GM18508 (cell line): ENCODE measurements at regions not wholly inside any gene's neighbourhood (a gene's known extent, or its start where the extent isn't known, plus 50 kb on each side); places are given as distances from the start of the nearest gene placed in this dataset.
"Not testable (repeated sequence)": the region's sequence is repeated elsewhere in the genome, so short reads cannot be mapped to it uniquely, and the experiment has no call there.

Experiments
- ATAC-seq: cut with Tn5 transposase; IDR thresholded peaks from one replicate; pipeline ENCODE4 v1.9.1; 2021; ENCODE audit warnings: moderate number of reproducible peaks; ENCODE audit not compliant: insufficient read depth, unreplicated experiment

GRCh38 chr3:104133630-104134029 lies 1233.1 kb upstream of the ALCAM start:
- no peak for ATAC-seq

GRCh38 chr3:104137116-104137515 lies 1229.6 kb upstream of the ALCAM start:
- no peak for ATAC-seq

- no peak for ATAC-seq
Measured at GRCh38 chr3:104145164-104145563, 1221.5 kb upstream of the ALCAM start.

GRCh38 chr3:104149154-104149553 lies 1217.6 kb upstream of the ALCAM start:
- no peak for ATAC-seq

GRCh38 chr3:104150724-104151123 lies 1216.0 kb upstream of the ALCAM start:
- no peak for ATAC-seq

- ATAC-seq, result no peak
Measured at GRCh38 chr3:104154896-104155295, 1211.8 kb upstream of the ALCAM start.

- no peak for ATAC-seq
Measured at GRCh38 chr3:104165866-104166265, 1200.8 kb upstream of the ALCAM start.

- no peak for ATAC-seq
Measured at GRCh38 chr3:104168386-104168785, 1198.3 kb upstream of the ALCAM start.

GRCh38 chr3:104175696-104176095 lies 1191.0 kb upstream of the ALCAM start:
- no peak for ATAC-seq

GRCh38 chr3:104176706-104177105 lies 1190.0 kb upstream of the ALCAM start:
- no peak for ATAC-seq

- ATAC-seq, result no peak
Measured at GRCh38 chr3:104178680-104179079, 1188.0 kb upstream of the ALCAM start.

- no peak for ATAC-seq
Measured at GRCh38 chr3:104180906-104181305, 1185.8 kb upstream of the ALCAM start.

GRCh38 chr3:104190681-104191080 lies 1176.0 kb upstream of the ALCAM start:
- ATAC-seq, result no peak

- ATAC-seq, result no peak
Measured at GRCh38 chr3:104198131-104198530, 1168.6 kb upstream of the ALCAM start.

GRCh38 chr3:104206925-104207324 lies 1159.8 kb upstream of the ALCAM start:
- no peak for ATAC-seq

- ATAC-seq, result no peak
Measured at GRCh38 chr3:104214277-104214676, 1152.4 kb upstream of the ALCAM start.

GRCh38 chr3:104214937-104215336 lies 1151.8 kb upstream of the ALCAM start:
- ATAC-seq, result no peak

- ATAC-seq, result not testable (repeated sequence)
Measured at GRCh38 chr3:104219046-104219445, 1147.7 kb upstream of the ALCAM start.

GRCh38 chr3:104234442-104235194 lies 1132.1 kb upstream of the ALCAM start:
- ATAC-seq, result no peak

GRCh38 chr3:104244680-104245220 lies 1122.0 kb upstream of the ALCAM start:
- no peak for ATAC-seq

GRCh38 chr3:104245261-104245660 lies 1121.4 kb upstream of the ALCAM start:
- no peak for ATAC-seq

- ATAC-seq, result no peak
Measured at GRCh38 chr3:104245981-104246380, 1120.7 kb upstream of the ALCAM start.
